PC-3 (cell line): ENCODE measurements at regions not wholly inside any gene's neighbourhood (a gene's known extent, or its start where the extent isn't known, plus 50 kb on each side); places are given as distances from the start of the nearest gene placed in this dataset.
A peak's percentile ranks its signal among the peaks of the same experiment; 100 is the strongest.

Experiments
- ATAC-seq: fragments of 200-7000 bp; cut with Tn5 transposase; 2 replicates; pipeline ENCODE4 v1.9.1; 2020; ENCODE audit warnings: mild to moderate bottlenecking, moderate library complexity
- BruUV-seq: library from RNA; stranded (reverse); fragments of 400-500 nt; replicated peaks from 2 replicates; lab custom pipeline; 2021; lab: Mats Ljungman, UMichigan
- CTCF ChIA-PET: fragments of 300-600 bp; sonication (Branson Sonifier 250); formaldehyde crosslinking; loops from one replicate; lab custom pipeline; 2022; ENCODE audit warnings: antibody characterized with exemption; lab: Charles Lee
- POLR2A ChIA-PET: fragments of 300-600 bp; sonication (Branson Sonifier 250); formaldehyde crosslinking; loops from one replicate; lab custom pipeline; 2022; ENCODE audit warnings: antibody characterized with exemption; ENCODE audit not compliant: unreplicated experiment; lab: Charles Lee
- DNase-seq: peaks from one replicate; pipeline ENCODE4 v3.0.0-alpha.2; 2015
- H2AFZ ChIP-seq: fragments of 300-600 bp; sonication (generic); 2 replicates; pipeline ENCODE4 v1.6.0; 2016; ENCODE audit warnings: antibody characterized with exemption, low read length
- H3F3A ChIP-seq: fragments of 300-600 bp; sonication (generic); one replicate; pipeline ENCODE4 v1.6.0; 2017; ENCODE audit warnings: antibody characterized with exemption, low read length, control low read depth, mild to moderate bottlenecking; ENCODE audit not compliant: unreplicated experiment
- H3K27ac ChIP-seq: fragments of 300-600 bp; sonication (generic); 2 replicates; pipeline ENCODE4 v1.5.1; 2016; ENCODE audit warnings: mild to moderate bottlenecking, low read length
- H3K27me3 ChIP-seq: fragments of 300-600 bp; sonication (generic); 2 replicates; pipeline ENCODE4 v1.6.1; 2016; ENCODE audit warnings: low read length, mixed read lengths
- H3K36me3 ChIP-seq: fragments of 300-600 bp; sonication (generic); 2 replicates; pipeline ENCODE4 v1.6.1; 2016; ENCODE audit warnings: low read depth, mixed run types, low read length, mixed read lengths
- H3K4me1 ChIP-seq: fragments of 300-600 bp; sonication (generic); 2 replicates; pipeline ENCODE4 v1.5.1; 2016; ENCODE audit warnings: low read length; ENCODE audit not compliant: insufficient read depth
- H3K4me2 ChIP-seq: fragments of 300-600 bp; sonication (generic); 2 replicates; pipeline ENCODE4 v1.6.0; 2016; ENCODE audit warnings: low read length
- H3K4me3 ChIP-seq: fragments of 300-600 bp; sonication (generic); 2 replicates; pipeline ENCODE4 v1.5.1; 2016; ENCODE audit warnings: mild to moderate bottlenecking, low read length, mixed read lengths
- H3K79me2 ChIP-seq: fragments of 300-600 bp; sonication (generic); 2 replicates; pipeline ENCODE4 v1.6.1; 2017; ENCODE audit warnings: low read length, mixed read lengths
- H3K9ac ChIP-seq: fragments of 300-600 bp; sonication (generic); 2 replicates; pipeline ENCODE4 v1.6.0; 2016; ENCODE audit warnings: mild to moderate bottlenecking, low read length
- H3K9me2 ChIP-seq: fragments of 300-600 bp; sonication (generic); replicated peaks from 2 replicates; pipeline ENCODE4 v1.6.1; 2016; ENCODE audit warnings: mixed run types, low read length, mixed read lengths
- H3K9me3 ChIP-seq: fragments of 300-600 bp; sonication (generic); 2 replicates; pipeline ENCODE4 v1.6.1; 2016; ENCODE audit warnings: low read length, mixed read lengths
- H4K20me1 ChIP-seq: fragments of 300-600 bp; sonication (generic); 2 replicates; pipeline ENCODE4 v1.6.1; 2016; ENCODE audit warnings: low read length, mixed read lengths
- EZH2 ChIP-seq: fragments of 300-600 bp; sonication (generic); IDR thresholded peaks from one replicate; pipeline ENCODE4 v1.6.1; 2017; ENCODE audit warnings: antibody characterized with exemption, mild to moderate bottlenecking, low read length; ENCODE audit not compliant: unreplicated experiment
- EZH2phosphoT487 ChIP-seq: fragments of 300-600 bp; sonication (generic); IDR thresholded peaks from 2 replicates; pipeline ENCODE4 v1.6.1; 2018; ENCODE audit warnings: mild to moderate bottlenecking, antibody characterized with exemption, low read length, borderline replicate concordance
- intact Hi-C: fragments of 100-400 bp; cut with micrococcal nuclease; formaldehyde crosslinking; loops from 2 replicates; pipeline ENCODE4 v1.9.0; 2023
- TF ChIP-seq, protein P1 (sequence below): fragments of 300-600 bp; sonication (generic); conservative IDR thresholded peaks from 2 replicates; pipeline ENCODE4 v1.5.1; 2017; ENCODE audit warnings: antibody characterized with exemption, low read depth, mild to moderate bottlenecking, low read length

DNA sequence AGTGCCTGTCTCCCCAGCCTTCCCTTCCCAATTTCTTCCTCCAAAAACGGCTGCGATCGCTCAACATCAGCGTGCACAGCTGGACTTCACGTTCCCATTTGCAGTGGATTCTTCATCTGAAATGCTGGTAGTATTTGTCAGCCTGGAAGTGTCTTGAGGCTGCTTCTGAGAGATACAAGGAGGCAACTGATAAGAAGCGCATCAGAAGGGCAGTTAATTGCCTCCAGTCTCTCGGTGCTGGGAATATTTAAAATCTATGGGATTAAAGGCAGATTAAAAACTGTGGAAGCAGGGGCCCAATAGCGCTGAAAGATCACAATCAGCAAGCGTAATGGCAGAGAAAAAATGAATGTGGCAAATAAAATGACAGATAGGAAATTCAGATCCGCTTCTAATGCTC, 450.0 kb downstream of the GATA3 start:
- no TSS peak for BruUV-seq
- POLR2A ChIA-PET, result no interaction called here
- H3K9me3 ChIP-seq, result no peaks in the 10 kb centered on the region
- H3K9ac ChIP-seq, result no peak overlapping the region
- no peaks in the 10 kb centered on the region for H3F3A ChIP-seq
- no peaks in the 10 kb centered on the region for H3K79me2 ChIP-seq
- ATAC-seq (no peak), DNase-seq (no peak)
- intact Hi-C loops, result no loop called here
- H3K9me2 ChIP-seq, result no peaks in the 10 kb centered on the region
- no peaks in the 10 kb centered on the region for H4K20me1 ChIP-seq
- peak overlapping the region; percentile 48; the same call in 1 of the 2 replicates for H2AFZ ChIP-seq
- H3K36me3 ChIP-seq, result no peaks in the 10 kb centered on the region
- peaks cover 47% of the 10 kb centered on the region for H3K27me3 ChIP-seq
- 0 out of 2 replicates have a peak overlapping the region, but pooled peaks have one; percentile 16 for H3K4me2 ChIP-seq
- TF ChIP-seq EZH2phosphoT487 (no peak), EZH2 (no peak)
- TF ChIP-seq, protein P1, sequence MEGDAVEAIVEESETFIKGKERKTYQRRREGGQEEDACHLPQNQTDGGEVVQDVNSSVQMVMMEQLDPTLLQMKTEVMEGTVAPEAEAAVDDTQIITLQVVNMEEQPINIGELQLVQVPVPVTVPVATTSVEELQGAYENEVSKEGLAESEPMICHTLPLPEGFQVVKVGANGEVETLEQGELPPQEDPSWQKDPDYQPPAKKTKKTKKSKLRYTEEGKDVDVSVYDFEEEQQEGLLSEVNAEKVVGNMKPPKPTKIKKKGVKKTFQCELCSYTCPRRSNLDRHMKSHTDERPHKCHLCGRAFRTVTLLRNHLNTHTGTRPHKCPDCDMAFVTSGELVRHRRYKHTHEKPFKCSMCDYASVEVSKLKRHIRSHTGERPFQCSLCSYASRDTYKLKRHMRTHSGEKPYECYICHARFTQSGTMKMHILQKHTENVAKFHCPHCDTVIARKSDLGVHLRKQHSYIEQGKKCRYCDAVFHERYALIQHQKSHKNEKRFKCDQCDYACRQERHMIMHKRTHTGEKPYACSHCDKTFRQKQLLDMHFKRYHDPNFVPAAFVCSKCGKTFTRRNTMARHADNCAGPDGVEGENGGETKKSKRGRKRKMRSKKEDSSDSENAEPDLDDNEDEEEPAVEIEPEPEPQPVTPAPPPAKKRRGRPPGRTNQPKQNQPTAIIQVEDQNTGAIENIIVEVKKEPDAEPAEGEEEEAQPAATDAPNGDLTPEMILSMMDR, result no peak
- CTCF ChIA-PET, result no interaction called here
- H3K27ac ChIP-seq, result no peak overlapping the region
- H3K4me1 ChIP-seq, result no peaks in the 10 kb centered on the region
- no peak overlapping the region for H3K4me3 ChIP-seq

GRCh38 chr10:8507156-8507555, 452.7 kb downstream of the GATA3 start:
- BruUV-seq, result no TSS peak

DNA sequence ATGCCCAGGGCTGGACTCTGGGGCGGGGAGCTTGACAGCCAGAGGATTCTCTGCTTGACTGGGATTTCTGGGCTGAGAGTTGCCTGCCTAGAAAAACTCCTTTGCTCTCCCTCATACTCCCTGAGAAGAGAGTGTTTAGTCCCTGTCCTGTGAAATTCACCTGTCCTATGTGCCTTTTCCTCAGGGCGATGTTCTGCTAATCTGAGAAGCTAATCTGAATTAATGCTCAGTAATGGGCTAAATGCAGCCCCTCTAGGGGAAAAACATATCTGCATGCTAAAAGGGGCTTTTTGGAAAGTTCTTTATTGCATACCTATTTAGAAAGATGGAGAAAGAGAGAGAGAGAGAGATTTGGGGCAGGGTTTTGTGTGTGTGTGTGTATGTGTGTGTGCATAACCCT, 454.4 kb downstream of the GATA3 start:
- H3F3A ChIP-seq, result no peaks in the 10 kb centered on the region
- no peak overlapping the region for H3K27ac ChIP-seq
- no peak for ATAC-seq
- POLR2A ChIA-PET, result no interaction called here
- peaks cover 41% of the 10 kb centered on the region for H3K27me3 ChIP-seq
- H3K36me3 ChIP-seq, result no peaks in the 10 kb centered on the region
- H3K4me3 ChIP-seq, result no peak overlapping the region
- H2AFZ ChIP-seq, result no peak overlapping the region
- no peaks in the 10 kb centered on the region for H3K4me1 ChIP-seq
- H3K9ac ChIP-seq, result no peak overlapping the region
- H3K9me3 ChIP-seq, result no peaks in the 10 kb centered on the region
- no peak for TF ChIP-seq EZH2
- TF ChIP-seq, protein P1, result no peak
- no peaks in the 10 kb centered on the region for H3K79me2 ChIP-seq
- CTCF ChIA-PET, result no interaction called here
- no TSS peak for BruUV-seq
- H3K4me2 ChIP-seq, result no peak overlapping the region
- no peaks in the 10 kb centered on the region for H4K20me1 ChIP-seq
- no peaks in the 10 kb centered on the region for H3K9me2 ChIP-seq
- no peak for DNase-seq
- intact Hi-C loops, result no loop called here

More at GRCh38 chr10:8507156-8507555, 452.7 kb downstream of the GATA3 start:
- Histone ChIP-seq H3K9me3 (no peaks in the 10 kb centered on the region), H3F3A (no peaks in the 10 kb centered on the region), H3K27ac (no peak overlapping the region), H3K79me2 (no peaks in the 10 kb centered on the region), H4K20me1 (no peaks in the 10 kb centered on the region), H3K9me2 (no peaks in the 10 kb centered on the region), H3K9ac (no peak overlapping the region), H3K27me3 (peaks cover 55% of the 10 kb centered on the region), H3K36me3 (no peaks in the 10 kb centered on the region), H3K4me2 (no peak overlapping the region), H2AFZ (no peak overlapping the region), H3K4me3 (no peak overlapping the region), H3K4me1 (no peaks in the 10 kb centered on the region)
- TF ChIP-seq EZH2, result no peak
- no peak for ATAC-seq
- intact Hi-C loops, result no loop called here
- ChIA-PET POLR2A (no interaction called here), CTCF (no interaction called here)
- no peak for DNase-seq
